ENCODE measurements at regions not wholly inside any gene's neighbourhood (a gene's known extent, or its start where the extent isn't known, plus 50 kb on each side); places are given as distances from the start of the nearest gene placed in this dataset.

DNA sequence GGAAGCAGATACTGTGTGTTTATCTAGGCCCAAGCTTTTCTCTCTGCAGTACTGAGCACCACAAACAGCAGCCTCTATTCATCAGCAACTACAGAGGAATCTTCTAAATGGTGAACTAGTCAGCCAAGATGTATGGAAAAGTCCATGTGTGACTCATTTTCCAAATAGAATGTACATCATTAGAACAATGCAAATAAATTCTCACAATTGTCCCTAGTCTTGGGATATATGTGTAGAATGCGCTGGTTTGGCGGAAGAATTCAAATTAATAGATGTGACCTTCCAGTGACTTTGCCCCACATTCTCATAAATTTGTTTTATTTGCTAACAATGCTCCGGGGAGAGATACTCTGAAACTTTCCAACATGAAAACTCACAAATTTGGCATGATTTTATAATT, 436.2 kb downstream of the CBLN4 start:
- TF ChIP-seq EP300 (IDR thresholded peaks at IDR 0.05; ENCODE audit: borderline replicate concordance) (no peak), FOXM1 (IDR thresholded peaks at IDR 0.05; ENCODE audit: borderline replicate concordance, low read depth) (no peak)
